H1 (cell line): ENCODE measurements at regions not wholly inside any gene's neighbourhood (a gene's known extent, or its start where the extent isn't known, plus 50 kb on each side); places are given as distances from the start of the nearest gene placed in this dataset.

Experiments
- CTCF ChIA-PET: fragments of 300-600 bp; sonication (Branson Sonifier 250); formaldehyde crosslinking; loops from one replicate; lab custom pipeline; 2021; ENCODE audit not compliant: partially characterized antibody; lab: Charles Lee
- POLR2A ChIA-PET: fragments of 300-600 bp; sonication (Branson Sonifier 250); formaldehyde crosslinking; loops from one replicate; lab custom pipeline; 2021; ENCODE audit warnings: inconsistent platforms; ENCODE audit not compliant: partially characterized antibody; lab: Charles Lee
- DNase-seq, 2 experiments: peaks; one replicate each; pipeline versions ENCODE4 v3.0.0 to v3.0.0-alpha.2; 2010 to 2022; ENCODE audit warnings: low spot score in 2 of 2, low read depth in 1 of 2, mixed read lengths in 1 of 2
- FAIRE-seq: peaks from 2 replicates; lab custom pipeline; 2011; peaks lifted over from hg19 to GRCh38; lab: Jason Lieb, UNC
- H2AFZ ChIP-seq: 2 replicates; pipeline ENCODE4 v1.8.1; 2012; ENCODE audit warnings: low read length, inconsistent platforms
- H2AK5ac ChIP-seq: 2 replicates; pipeline ENCODE4 v1.6.1; 2013; ENCODE audit warnings: low read depth, low read length
- H2BK120ac ChIP-seq: replicated peaks from 2 replicates; pipeline ENCODE3; 2013; ENCODE audit warnings: low read depth, low read length, inconsistent platforms
- H2BK12ac ChIP-seq: 2 replicates; pipeline ENCODE4 v1.6.1; 2013; ENCODE audit warnings: low read depth, low read length
- H2BK15ac ChIP-seq: 2 replicates; pipeline ENCODE4 v1.6.1; 2013; ENCODE audit warnings: low read length
- H2BK20ac ChIP-seq: 2 replicates; pipeline ENCODE4 v1.6.1; 2013; ENCODE audit warnings: low read length
- H2BK5ac ChIP-seq: 2 replicates; pipeline ENCODE4 v1.6.1; 2013; ENCODE audit warnings: low read depth, low read length
- H3K14ac ChIP-seq: 2 replicates; pipeline ENCODE4 v1.6.1; 2013; ENCODE audit warnings: inconsistent platforms; ENCODE audit not compliant: insufficient read length
- H3K18ac ChIP-seq: 2 replicates; pipeline ENCODE4 v1.6.1; 2013; ENCODE audit warnings: low read length; ENCODE audit errors: extremely low read depth
- H3K23ac ChIP-seq: 2 replicates; pipeline ENCODE4 v1.6.1; 2013; ENCODE audit warnings: inconsistent platforms; ENCODE audit not compliant: insufficient read length
- H3K23me2 ChIP-seq: 2 replicates; pipeline ENCODE4 v1.6.1; 2013; ENCODE audit warnings: low read depth, low read length
- H3K27ac ChIP-seq: 2 replicates; pipeline ENCODE4 v1.6.1; 2011; ENCODE audit warnings: low read depth, low read length, inconsistent platforms
- H3K27me3 ChIP-seq, 4 experiments: replicated peaks in 1 of 4; 1 replicate in 1 of 4; 2 replicates in 3 of 4; pipeline versions ENCODE4 v1.6.1 to v1.8.1; 2011 to 2013; ENCODE audit warnings: low read length in 3 of 4, mild to moderate bottlenecking in 3 of 4, inconsistent platforms in 2 of 4, mixed read lengths in 2 of 4, moderate library complexity in 1 of 4; ENCODE audit not compliant: control insufficient read depth in 3 of 4, insufficient read depth in 3 of 4; ENCODE audit errors: extremely low read depth in 1 of 4
- H3K36me3 ChIP-seq, 4 experiments: 2 replicates each; pipeline versions ENCODE4 v1.6.1 to v1.8.1; 2011 to 2013; ENCODE audit warnings: mild to moderate bottlenecking in 4 of 4, low read length in 3 of 4, moderate library complexity in 2 of 4, control low read depth in 1 of 4, inconsistent platforms in 1 of 4; ENCODE audit not compliant: insufficient read depth in 4 of 4, control insufficient read depth in 2 of 4
- H3K4ac ChIP-seq: replicated peaks from 2 replicates; pipeline ENCODE3; 2013; ENCODE audit warnings: low read length, low read depth, mixed read lengths, inconsistent platforms; ENCODE audit not compliant: insufficient read length
- H3K4me1 ChIP-seq, 4 experiments: replicated peaks in 1 of 4; 1 replicate in 1 of 4; 2 replicates in 3 of 4; pipeline versions ENCODE4 v1.6.1 to v1.8.1; 2011 to 2013; ENCODE audit warnings: low read length in 3 of 4, inconsistent platforms in 2 of 4, mixed read lengths in 1 of 4; ENCODE audit not compliant: insufficient read depth in 4 of 4, control insufficient read depth in 3 of 4
- H3K4me2 ChIP-seq, 2 experiments: 2 replicates each; pipeline versions ENCODE4 v1.6.1 to v1.8.1; 2011 to 2013; ENCODE audit warnings: low read depth in 2 of 2, low read length in 2 of 2, control low read depth in 1 of 2, inconsistent platforms in 1 of 2, mild to moderate bottlenecking in 1 of 2; ENCODE audit not compliant: insufficient read depth in 1 of 2
- H3K4me3 ChIP-seq, 4 experiments: fragments of 200-600, 300-600 bp in 1 of 4; sonication (generic), shearing (Covaris generic), sonication (Bioruptor Twin) in 1 of 4; 2 replicates each; pipeline versions ENCODE4 v1.5.1 to v1.8.1; 2011 to 2016; ENCODE audit warnings: low read length in 4 of 4, low read depth in 3 of 4, control low read depth in 2 of 4, inconsistent platforms in 2 of 4, mild to moderate bottlenecking in 2 of 4, mixed read lengths in 1 of 4, moderate library complexity in 1 of 4; ENCODE audit not compliant: insufficient read depth in 2 of 4; ENCODE audit errors: extremely low read depth in 1 of 4
- H3K56ac ChIP-seq: replicated peaks from 2 replicates; pipeline ENCODE3; 2013; ENCODE audit warnings: low read depth, mild to moderate bottlenecking, mixed read lengths, low read length, inconsistent platforms; ENCODE audit not compliant: insufficient read length
- H3K79me1 ChIP-seq: 2 replicates; pipeline ENCODE4 v1.6.1; 2013; ENCODE audit warnings: low read depth, low read length, control low read depth
- H3K79me2 ChIP-seq, 2 experiments: 2 replicates each; pipeline versions ENCODE4 v1.6.1 to v1.8.1; 2012 to 2013; ENCODE audit warnings: low read length in 2 of 2, mild to moderate bottlenecking in 2 of 2, inconsistent platforms in 1 of 2; ENCODE audit not compliant: insufficient read depth in 2 of 2, control insufficient read depth in 1 of 2
- H3K9ac ChIP-seq, 4 experiments: replicated peaks in 1 of 4; 1 replicate in 1 of 4; 2 replicates in 3 of 4; pipeline versions ENCODE4 v1.6.1 to v1.8.1; 2011 to 2013; ENCODE audit warnings: low read depth in 3 of 4, low read length in 3 of 4, control low read depth in 2 of 4, mild to moderate bottlenecking in 2 of 4, moderate library complexity in 2 of 4, inconsistent platforms in 1 of 4; ENCODE audit errors: extremely low read depth in 1 of 4
- H3K9me3 ChIP-seq, 2 experiments: 2 replicates each; pipeline versions ENCODE4 v1.6.1 to v1.8.1; 2012 to 2013; ENCODE audit warnings: mild to moderate bottlenecking in 2 of 2, moderate library complexity in 2 of 2, control low read depth in 1 of 2, inconsistent platforms in 1 of 2, low read depth in 1 of 2, low read length in 1 of 2, mixed read lengths in 1 of 2; ENCODE audit not compliant: insufficient read depth in 2 of 2
- H4K20me1 ChIP-seq, 2 experiments: replicated peaks in 1 of 2; 2 replicates each; pipeline versions ENCODE3 to v1.8.1; 2011 to 2013; ENCODE audit warnings: inconsistent platforms in 2 of 2, low read length in 2 of 2, mild to moderate bottlenecking in 1 of 2; ENCODE audit not compliant: insufficient read depth in 2 of 2, control insufficient read depth in 1 of 2
- H4K5ac ChIP-seq: 2 replicates; pipeline ENCODE4 v1.6.1; 2013; ENCODE audit warnings: low read length, low read depth, mixed read lengths, inconsistent platforms; ENCODE audit not compliant: insufficient read length
- H4K8ac ChIP-seq: 2 replicates; pipeline ENCODE4 v1.8.0; 2013; ENCODE audit warnings: mild to moderate bottlenecking, moderate library complexity, low read length, inconsistent platforms; ENCODE audit not compliant: insufficient read depth; ENCODE audit errors: extremely low read depth
- H4K91ac ChIP-seq: replicated peaks from 2 replicates; pipeline ENCODE3; 2013; ENCODE audit warnings: low read length, mixed read lengths, inconsistent platforms; ENCODE audit not compliant: insufficient read length
- CBX5 ChIP-seq: fragments of 300-800, 300-1000 bp; sonication (generic); IDR thresholded peaks from 2 replicates; pipeline ENCODE4 v1.7.1; 2016; ENCODE audit warnings: antibody characterized with exemption, low read length, low read depth
- CEBPB ChIP-seq: IDR thresholded peaks from 2 replicates; pipeline ENCODE4 v1.6.1; 2012; ENCODE audit warnings: low read depth, low read length
- CTBP2 ChIP-seq: IDR thresholded peaks from 2 replicates; pipeline ENCODE4 v1.7.0; 2011; ENCODE audit warnings: borderline replicate concordance, mild to moderate bottlenecking, moderate library complexity, mixed read lengths, low read length; ENCODE audit not compliant: insufficient read depth, insufficient read length
- RBBP5 ChIP-seq: IDR thresholded peaks from 2 replicates; pipeline ENCODE4 v1.7.1; 2012; ENCODE audit warnings: low read depth, mild to moderate bottlenecking, inconsistent platforms, low read length, moderate library complexity, borderline replicate concordance
- SRF ChIP-seq: IDR thresholded peaks from 2 replicates; pipeline ENCODE4 v1.6.1; 2011; ENCODE audit warnings: mild to moderate bottlenecking, low read depth, low read length, moderate library complexity
- WGBS, 2 experiments: shearing (Covaris generic) in 1 of 2; methylation state at CpG; one replicate each; pipeline versions ENCODE4 v1.1.6 to v1.1.7; 2013 to 2015; ENCODE audit warnings: low lambda C conversion rate in 2 of 2, mixed read lengths in 2 of 2, inconsistent platforms in 1 of 2, low coverage in 1 of 2, missing lambda C conversion rate in 1 of 2; ENCODE audit not compliant: insufficient replicate concordance in 2 of 2, insufficient coverage in 1 of 2, insufficient read length in 1 of 2; ENCODE audit errors: extremely low coverage in 1 of 2, missing lambda C conversion rate in 1 of 2; 5-methylcytosine and 5-hydroxymethylcytosine counted together

DNA sequence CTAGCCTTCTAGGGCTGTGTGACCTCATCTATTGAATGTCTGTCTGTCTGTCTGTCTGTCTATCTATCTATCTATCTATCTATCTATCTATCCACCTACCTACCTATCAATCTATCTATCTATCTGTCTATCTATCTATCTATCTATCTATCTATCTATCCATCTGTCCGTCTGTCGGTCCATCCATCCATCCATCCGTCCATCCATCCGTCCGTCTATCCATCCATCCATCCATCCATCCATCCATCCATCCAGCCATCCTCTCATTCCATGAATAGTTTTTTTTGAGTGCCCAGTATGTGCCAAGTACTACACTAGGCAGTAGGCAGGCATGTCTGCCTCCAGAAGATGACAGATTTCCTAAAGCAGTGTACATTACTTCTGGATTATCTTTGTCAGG lies 122.5 kb downstream of the FOXB1 start:
- peak overlapping the region; percentile 82; the same call in 1 of the 2 replicates for H2AK5ac ChIP-seq
- peaks cover 0 to 2% (median 0%) of the 10 kb centered on the region in 4 experiments; a peak in 3 of 7 replicates for H3K27me3 ChIP-seq
- H3K4me1 ChIP-seq = peaks cover 0 to 14% (median 11%) of the 10 kb centered on the region in 4 experiments; a peak in 5 of 7 replicates
- H2BK20ac ChIP-seq = no peak overlapping the region
- H3K23me2 ChIP-seq = peaks cover 2% of the 10 kb centered on the region; the same call in 1 of the 2 replicates
- DNase-seq (no peak), FAIRE-seq (no peak)
- H3K56ac ChIP-seq = no peak overlapping the region
- H4K91ac ChIP-seq = no peak overlapping the region
- no peaks in the 10 kb centered on the region for H3K79me2 ChIP-seq
- no peak overlapping the region for H3K27ac ChIP-seq
- POLR2A ChIA-PET = interaction anchor here (1.5 kb wide), 1 partner anchor 8 kb away, joined by 10 read pairs; no protein-coding TSS in a partner anchor
- no peak overlapping the region for H2BK5ac ChIP-seq
- no peak overlapping the region for H2BK120ac ChIP-seq
- H3K36me3 ChIP-seq = no peaks in the 10 kb centered on the region
- no peak overlapping the region for H3K18ac ChIP-seq
- WGBS, 2 experiments = 94% methylated on average over 5 of the region's 5 CpGs; no CpG with 5 or more reads in 1 of the 2 experiments
- no peaks in the 10 kb centered on the region for H3K9me3 ChIP-seq
- peak overlapping the region in 1 of 2 experiments; percentile 88; a peak in 1 of 4 replicates for H3K4me2 ChIP-seq
- H3K14ac ChIP-seq = no peak overlapping the region
- H2BK15ac ChIP-seq = no peak overlapping the region
- no peak overlapping the region for H4K8ac ChIP-seq
- no peak overlapping the region for H3K9ac ChIP-seq
- H3K4ac ChIP-seq = no peak overlapping the region
- H3K23ac ChIP-seq = no peak overlapping the region
- CTCF ChIA-PET = interaction anchor here (0.7 to 4.2 kb wide), 19 partner anchors 9 to 375 kb away, joined by 3 to 24 read pairs (median 3); partner anchors contain the start of gene FOXB1
- no peak overlapping the region for H4K5ac ChIP-seq
- H2AFZ ChIP-seq = no peak overlapping the region
- H3K4me3 ChIP-seq = no peak overlapping the region
- no peak overlapping the region for H2BK12ac ChIP-seq
- H4K20me1 ChIP-seq = no peaks in the 10 kb centered on the region
- no peaks in the 10 kb centered on the region for H3K79me1 ChIP-seq
- TF ChIP-seq SRF (no peak), CBX5 (no peak), RBBP5 (no peak), CEBPB (no peak), CTBP2 (no peak)
